Ovary (tissue), 7 donors: ENCODE measurements at regions not wholly inside any gene's neighbourhood (a gene's known extent, or its start where the extent isn't known, plus 50 kb on each side); places are given as distances from the start of the nearest gene placed in this dataset.

ENCODE experiments used
- DNase-seq, 5 donors: peaks; one replicate each; pipeline ENCODE4 v3.0.0-alpha.2; 2019 to 2020
- H3K27ac ChIP-seq, 2 donors: fragments of 200-600 bp; one replicate each; pipeline versions ENCODE4 v1.5.1 to v1.8.0; 2019 to 2022
- H3K27me3 ChIP-seq: fragments of 200-600 bp; one replicate; pipeline ENCODE4 v1.8.0; 2022
- H3K36me3 ChIP-seq: fragments of 200-600 bp; sonication (generic); one replicate; pipeline ENCODE4 v1.5.1; 2019
- H3K4me1 ChIP-seq: one replicate; pipeline ENCODE4 v1.8.1; 2013; ENCODE audit warnings: mild to moderate bottlenecking, moderate library complexity; ENCODE audit not compliant: insufficient read depth
- H3K4me3 ChIP-seq: fragments of 200-600 bp; sonication (generic); one replicate; pipeline ENCODE4 v1.5.1; 2017
- H3K9me3 ChIP-seq, 2 donors: fragments of 200-600 bp in 1 of 2; sonication (generic) in 1 of 2; one replicate each; pipeline versions ENCODE4 v1.5.1 to v1.8.1; 2013 to 2019; ENCODE audit warnings: mild to moderate bottlenecking in 1 of 2, moderate library complexity in 1 of 2
- CTCF ChIP-seq, 3 donors: fragments of 450-650 bp in 2 of 3; fragments of 200-600 bp in 1 of 3; IDR thresholded peaks; one replicate each; pipeline versions ENCODE4 v1.5.1 to v1.8.0; 2016 to 2022; ENCODE audit warnings: antibody characterized with exemption in 3 of 3, mild to moderate bottlenecking in 1 of 3
- EP300 ChIP-seq: sonication (generic); formaldehyde crosslinking; IDR thresholded peaks from one replicate; pipeline ENCODE4 v1.6.1; 2017; ENCODE audit warnings: antibody characterized with exemption
- POLR2A ChIP-seq: fragments of 450-650 bp; IDR thresholded peaks from one replicate; pipeline ENCODE4 v1.6.1; 2017; ENCODE audit warnings: antibody characterized with exemption, mild to moderate bottlenecking, moderate library complexity
- WGBS, 3 donors: extraction: QIAGEN DNeasy Blood & Tissue Kit in 1 of 3; methylation state at CpG; one replicate each; pipeline versions ENCODE4 v1.1.5 to v1.1.7; 2013 to 2017; 5-methylcytosine and 5-hydroxymethylcytosine counted together
- intact Hi-C, 4 donors: fragments of 100-400 bp; cut with DNase I; formaldehyde crosslinking; loops; one replicate each; pipeline versions ENCODE4 v1.11.0 to v1.15.1; 2022 to 2023
- donor health status: DM: no; HTN: no; CAD: no; lungs with moderate emphysema.
- donor health status: DM: no; HTN: no; CAD: no.
- donor health status: Bipolar disorder and iron deficiency.
- donor health status: DM: no; HTN: no; CAD: no.
- donor health status: DM: yes; HTN: yes; CAD: no.

- Histone ChIP-seq H3K27ac (no peak overlapping the region), H3K27me3 (no peaks in the 10 kb centered on the region), H3K4me3 (no peak overlapping the region), H3K4me1 (no peaks in the 10 kb centered on the region), H3K9me3 (no peaks in the 10 kb centered on the region), H3K36me3 (no peaks in the 10 kb centered on the region)
- TF ChIP-seq EP300 (no peak), POLR2A (no peak), CTCF (IDR thresholded peaks at IDR 0.05) (no peak)
- DNase-seq: no peak
- WGBS, 3 donors: 79 to 85% (median 82%) methylated on average over 3 of the region's 3 CpGs
- intact Hi-C loops: no loop called here
Measured at GRCh38 chr5:15073453-15073852, 201.9 kb upstream of the ANKH start.

GRCh38 chr5:15070907-15071306 is 199.3 kb upstream of the ANKH start:
- WGBS, 3 donors: 89 to 94% (median 94%) methylated on average over 6 of the region's 6 CpGs
- no peak overlapping the region for H3K27ac ChIP-seq

GRCh38 chr5:15069407-15069905 is 197.9 kb upstream of the ANKH start:
- DNase-seq: no peak
- Histone ChIP-seq H3K9me3 (no peaks in the 10 kb centered on the region), H3K4me3 (no peak overlapping the region), H3K36me3 (no peaks in the 10 kb centered on the region), H3K4me1 (no peaks in the 10 kb centered on the region), H3K27me3 (no peaks in the 10 kb centered on the region), H3K27ac (no peak overlapping the region)
- TF ChIP-seq EP300: no peak
- intact Hi-C loops: no loop called here
- 88 to 94% (median 89%) methylated on average over 1 of the region's 1 CpG for WGBS, 3 donors

More at GRCh38 chr5:15070907-15071306, 199.3 kb upstream of the ANKH start:
- no peak for DNase-seq
- Histone ChIP-seq H3K4me3 (no peak overlapping the region), H3K27me3 (no peaks in the 10 kb centered on the region), H3K36me3 (no peaks in the 10 kb centered on the region), H3K9me3 (no peaks in the 10 kb centered on the region), H3K4me1 (no peaks in the 10 kb centered on the region)
- intact Hi-C loops: no loop called here
- TF ChIP-seq EP300: no peak
- TF ChIP-seq POLR2A: no peak
- TF ChIP-seq CTCF (IDR thresholded peaks at IDR 0.05): no peak

- TF ChIP-seq POLR2A (no peak), CTCF (IDR thresholded peaks at IDR 0.05) (no peak), EP300 (no peak)
- DNase-seq: no peak
- Histone ChIP-seq H3K4me1 (no peaks in the 10 kb centered on the region), H3K9me3 (no peaks in the 10 kb centered on the region), H3K27me3 (no peaks in the 10 kb centered on the region), H3K27ac (no peak overlapping the region), H3K4me3 (no peak overlapping the region), H3K36me3 (no peaks in the 10 kb centered on the region)
- WGBS, 3 donors: 87 to 93% (median 91%) methylated on average over 2 of the region's 2 CpGs
- intact Hi-C loops: no loop called here
Measured at GRCh38 chr5:15065091-15065490, 193.5 kb upstream of the ANKH start.

- Histone ChIP-seq H3K9me3 (no peaks in the 10 kb centered on the region), H3K27me3 (no peaks in the 10 kb centered on the region), H3K27ac (no peak overlapping the region), H3K4me3 (no peak overlapping the region), H3K36me3 (no peaks in the 10 kb centered on the region), H3K4me1 (no peaks in the 10 kb centered on the region)
- DNase-seq: no peak
- no peak for TF ChIP-seq CTCF (IDR thresholded peaks at IDR 0.05)
- TF ChIP-seq EP300: no peak
- TF ChIP-seq POLR2A: no peak
- WGBS, 3 donors: 79 to 85% (median 82%) methylated on average over 2 of the region's 2 CpGs
- intact Hi-C loops: no loop called here
Measured at GRCh38 chr5:15064396-15064795, 192.8 kb upstream of the ANKH start.
